Loucy (cell line): ENCODE measurements at regions not wholly inside any gene's neighbourhood (a gene's known extent, or its start where the extent isn't known, plus 50 kb on each side); places are given as distances from the start of the nearest gene placed in this dataset.

Experiments used
- CTCF ChIP-seq: fragments of 200-600 bp; sonication (generic); conservative IDR thresholded peaks from 2 replicates; pipeline ENCODE4 v1.5.1; 2014; ENCODE audit warnings: mild to moderate bottlenecking, antibody characterized with exemption, low read length
- EZH2phosphoT487 ChIP-seq: fragments of 200-600 bp; IDR thresholded peaks from 2 replicates; pipeline ENCODE4 v1.6.1; 2018; ENCODE audit warnings: antibody characterized with exemption, mild to moderate bottlenecking, moderate library complexity, borderline replicate concordance

DNA sequence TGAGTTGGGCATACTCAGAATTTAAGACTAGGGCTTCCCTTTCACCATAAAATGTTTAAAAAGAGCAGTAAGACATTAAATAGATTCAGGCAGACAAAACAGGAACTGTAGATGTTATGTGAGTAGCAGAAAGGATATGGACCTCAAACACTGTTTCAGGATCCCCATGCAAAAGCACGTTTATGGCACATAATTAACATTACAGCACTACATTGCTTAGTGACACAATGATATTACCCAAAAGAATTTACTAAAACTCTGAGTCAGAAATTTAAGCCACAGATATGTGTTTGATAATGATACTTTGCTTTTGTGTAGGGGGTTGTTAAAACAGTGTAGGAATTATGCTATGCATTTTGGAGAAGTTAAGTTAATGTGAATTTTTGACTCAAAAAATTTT lies 266.3 kb downstream of the PDGFC start:
- no peak for TF ChIP-seq CTCF
- TF ChIP-seq EZH2phosphoT487 = no peak
